WI38 (cell line): ENCODE measurements at regions not wholly inside any gene's neighbourhood (a gene's known extent, or its start where the extent isn't known, plus 50 kb on each side); places are given as distances from the start of the nearest gene placed in this dataset.

Experiments used
- H3K4me3 ChIP-seq: 2 replicates; pipeline ENCODE4 v1.5.1; 2011; ENCODE audit warnings: low read depth, mild to moderate bottlenecking, control low read depth, low read length
- CTCF ChIP-seq: IDR thresholded peaks from 2 replicates; pipeline ENCODE4 v1.5.1; 2012; ENCODE audit warnings: low read depth, mild to moderate bottlenecking, control low read depth, low read length

- TF ChIP-seq CTCF = no peak
- H3K4me3 ChIP-seq = no peak overlapping the region
Measured at GRCh38 chr11:109838026-109838425, 255.2 kb upstream of the ZC3H12C start.

- no peak for TF ChIP-seq CTCF
- no peak overlapping the region for H3K4me3 ChIP-seq
Measured at GRCh38 chr11:109845437-109845836, 247.8 kb upstream of the ZC3H12C start.

- H3K4me3 ChIP-seq = no peak overlapping the region
- no peak for TF ChIP-seq CTCF
Measured at GRCh38 chr11:109847621-109848020, 245.6 kb upstream of the ZC3H12C start.

- no peak overlapping the region for H3K4me3 ChIP-seq
- no peak for TF ChIP-seq CTCF
Measured at GRCh38 chr11:109849051-109849450, 244.1 kb upstream of the ZC3H12C start.

- TF ChIP-seq CTCF = no peak
- H3K4me3 ChIP-seq = no peak overlapping the region
Measured at GRCh38 chr11:109849946-109850345, 243.2 kb upstream of the ZC3H12C start.

GRCh38 chr11:109851780-109852390 lies 241.3 kb upstream of the ZC3H12C start:
- no peak overlapping the region for H3K4me3 ChIP-seq
- TF ChIP-seq CTCF = no peak

GRCh38 chr11:109853156-109853776 lies 239.9 kb upstream of the ZC3H12C start:
- TF ChIP-seq CTCF = peak; percentile 74
- H3K4me3 ChIP-seq = no peak overlapping the region
